Epithelial cell of prostate (primary cell): ENCODE measurements at regions not wholly inside any gene's neighbourhood (a gene's known extent, or its start where the extent isn't known, plus 50 kb on each side); places are given as distances from the start of the nearest gene placed in this dataset.

Experiments used
- DNase-seq: peaks from one replicate; pipeline ENCODE4 v3.0.0-alpha.2; 2011; ENCODE audit warnings: low read depth, low spot score
- H3K27ac ChIP-seq: fragments of 450-650 bp; 2 replicates; pipeline ENCODE4 v1.5.1; 2017; ENCODE audit warnings: mild to moderate bottlenecking

DNA sequence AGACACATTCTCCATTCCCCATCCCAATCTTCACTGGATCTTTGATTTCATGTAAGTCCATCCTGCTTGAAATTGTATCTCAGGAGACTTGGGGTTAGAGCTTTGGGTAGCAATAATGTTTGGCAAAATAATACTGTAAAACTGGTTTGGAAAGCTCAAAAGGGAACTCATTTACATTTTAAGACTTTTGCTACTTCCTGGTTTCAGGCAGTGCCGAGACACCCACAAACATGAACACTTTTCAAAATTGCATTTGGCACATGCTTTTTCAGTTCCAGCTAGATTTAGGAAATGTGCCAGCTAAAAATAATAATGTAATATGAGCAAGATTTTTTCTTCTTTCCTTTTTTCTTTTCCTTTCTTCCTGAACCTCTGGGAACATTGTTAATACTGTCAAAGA is 145.7 kb upstream of the CBLB start:
- H3K27ac ChIP-seq, result peak overlapping the region; percentile 92

DNA sequence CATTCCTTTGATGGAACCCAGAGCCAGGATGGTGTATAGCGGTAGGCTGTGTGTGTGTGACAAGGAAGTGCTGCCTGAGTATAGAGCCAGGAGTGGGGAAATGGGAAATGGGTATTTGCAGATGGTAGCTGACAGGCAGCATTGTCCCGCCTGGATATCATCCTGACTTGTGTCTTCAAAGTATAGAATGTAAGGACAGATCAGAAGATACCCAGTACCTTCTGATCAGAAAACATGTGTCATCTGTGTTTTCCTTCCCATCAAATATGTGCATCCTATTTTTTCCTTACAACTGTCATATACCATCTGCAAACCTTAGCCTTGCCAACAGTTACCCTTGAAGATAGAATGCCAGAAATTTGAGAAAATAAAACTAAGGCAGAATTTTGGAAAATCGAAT is 146.2 kb upstream of the CBLB start:
- no peak for DNase-seq
- H3K27ac ChIP-seq, result peak overlapping the region; percentile 92

More for the DNA sequence above, 145.7 kb upstream of the CBLB start:
- no peak for DNase-seq

DNA sequence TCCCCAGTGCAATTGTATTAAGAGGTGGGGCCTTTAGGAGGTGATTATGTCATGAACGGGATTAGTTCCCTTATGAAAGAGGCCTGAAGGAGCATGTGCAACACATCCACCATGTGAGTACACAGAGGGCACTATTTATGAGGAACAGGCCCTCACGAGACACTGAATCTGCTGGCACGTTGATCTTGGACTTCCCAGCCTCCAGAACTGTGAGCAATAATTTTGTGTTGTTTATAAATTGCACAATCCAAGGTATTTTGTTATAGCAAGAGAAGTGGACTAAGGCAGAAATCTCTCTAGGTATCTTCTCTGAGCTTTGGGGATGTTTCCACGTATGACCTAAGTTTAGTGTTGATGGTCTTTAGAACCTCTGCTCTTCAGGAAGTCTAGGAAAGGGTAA is 149.3 kb upstream of the CBLB start:
- no peak for DNase-seq
- H3K27ac ChIP-seq, result no peak overlapping the region

- H3K27ac ChIP-seq, result no peak overlapping the region
- no peak for DNase-seq
These were observed 150.2 kb upstream of the CBLB start for GRCh38 chr3:106018929-106019550.

GRCh38 chr3:106022913-106023312 is 154.1 kb upstream of the CBLB start:
- DNase-seq, result no peak
- H3K27ac ChIP-seq, result peak overlapping the region; percentile 74

DNA sequence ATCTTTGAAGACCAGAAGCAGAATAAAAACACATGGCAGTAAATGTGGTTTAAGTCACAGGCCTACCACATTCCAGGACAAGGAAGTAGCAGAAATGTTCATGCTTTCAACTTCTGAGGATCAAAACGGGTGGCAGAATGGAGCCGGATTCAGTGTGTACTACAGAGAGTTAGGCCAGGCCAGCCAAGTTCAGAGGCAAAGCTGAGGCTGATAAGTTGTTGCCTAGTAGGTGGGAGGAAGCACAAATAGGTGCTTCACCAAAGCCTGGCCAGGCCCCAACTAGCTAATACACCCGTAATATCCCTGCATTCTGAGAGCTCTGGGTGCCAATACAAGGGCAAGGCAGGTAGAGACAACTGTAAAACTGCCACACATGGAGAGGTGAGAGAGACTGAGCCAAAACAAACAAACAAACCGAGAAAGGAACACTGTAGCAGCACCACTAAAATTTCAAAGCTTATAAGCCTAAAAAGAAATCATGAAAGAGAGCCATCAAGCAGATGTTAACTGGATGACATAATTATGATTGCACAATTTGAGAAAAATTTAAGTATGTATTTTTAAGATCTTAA is 156.4 kb upstream of the CBLB start:
- peak overlapping the region; percentile 74 for H3K27ac ChIP-seq
- DNase-seq, result no peak

GRCh38 chr3:106029954-106030626 is 161.3 kb upstream of the CBLB start:
- H3K27ac ChIP-seq, result peak overlapping the region; percentile 71

GRCh38 chr3:106030627-106030963 is 161.8 kb upstream of the CBLB start:
- DNase-seq, result no peak
- peak overlapping the region; percentile 71 for H3K27ac ChIP-seq

More at GRCh38 chr3:106029954-106030626, 161.3 kb upstream of the CBLB start:
- no peak for DNase-seq

- no peak for DNase-seq
- no peak overlapping the region for H3K27ac ChIP-seq
These were observed 163.7 kb upstream of the CBLB start for GRCh38 chr3:106032479-106032878.

DNA sequence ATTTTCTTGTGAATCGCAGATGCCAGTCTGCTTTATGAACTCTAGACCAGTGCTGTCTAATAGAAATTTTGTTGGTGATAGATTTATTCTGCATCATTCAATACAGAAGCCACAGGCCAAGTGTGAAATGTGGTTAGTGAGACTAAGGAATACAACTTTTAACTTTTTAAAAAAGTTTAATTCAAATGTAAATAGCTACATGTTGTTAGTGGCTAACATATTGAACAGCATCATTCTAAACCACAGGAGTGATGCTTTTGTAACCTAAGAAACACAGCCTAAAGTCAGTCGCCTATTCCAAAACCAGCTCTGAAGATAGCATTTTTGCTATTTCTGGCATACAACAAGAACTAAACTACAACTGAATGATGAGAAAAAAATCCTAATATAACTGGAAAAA is 164.8 kb upstream of the CBLB start:
- no peak overlapping the region for H3K27ac ChIP-seq
- no peak for DNase-seq

- no peak overlapping the region for H3K27ac ChIP-seq
- DNase-seq, result peak; percentile 44
These were observed 165.5 kb upstream of the CBLB start for GRCh38 chr3:106034313-106034712.

- DNase-seq, result no peak
- H3K27ac ChIP-seq, result no peak overlapping the region
These were observed 166.8 kb upstream of the CBLB start for GRCh38 chr3:106035619-106036018.

GRCh38 chr3:106036696-106037095 is 167.9 kb upstream of the CBLB start:
- DNase-seq, result no peak
- H3K27ac ChIP-seq, result no peak overlapping the region

DNA sequence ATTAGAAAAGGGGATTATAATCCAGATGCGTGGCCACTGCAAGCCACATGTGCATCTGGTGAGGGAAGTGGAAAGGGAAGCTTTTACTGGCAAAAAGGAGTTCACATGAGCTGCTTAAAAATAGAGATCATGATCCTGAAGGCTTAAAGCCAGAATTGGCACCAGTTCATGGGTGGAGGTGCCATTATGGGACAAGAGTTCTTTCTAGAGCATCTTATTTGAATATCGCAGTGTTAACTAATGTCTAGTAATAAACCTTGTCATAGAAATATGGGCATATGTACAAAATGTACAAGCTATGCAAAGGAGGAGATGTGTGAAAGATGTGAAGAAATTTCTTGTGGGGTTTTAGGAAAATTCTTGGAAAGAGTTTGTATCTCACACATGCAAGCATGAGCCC is 178.4 kb upstream of the CBLB start:
- DNase-seq, result no peak
- H3K27ac ChIP-seq, result no peak overlapping the region

DNA sequence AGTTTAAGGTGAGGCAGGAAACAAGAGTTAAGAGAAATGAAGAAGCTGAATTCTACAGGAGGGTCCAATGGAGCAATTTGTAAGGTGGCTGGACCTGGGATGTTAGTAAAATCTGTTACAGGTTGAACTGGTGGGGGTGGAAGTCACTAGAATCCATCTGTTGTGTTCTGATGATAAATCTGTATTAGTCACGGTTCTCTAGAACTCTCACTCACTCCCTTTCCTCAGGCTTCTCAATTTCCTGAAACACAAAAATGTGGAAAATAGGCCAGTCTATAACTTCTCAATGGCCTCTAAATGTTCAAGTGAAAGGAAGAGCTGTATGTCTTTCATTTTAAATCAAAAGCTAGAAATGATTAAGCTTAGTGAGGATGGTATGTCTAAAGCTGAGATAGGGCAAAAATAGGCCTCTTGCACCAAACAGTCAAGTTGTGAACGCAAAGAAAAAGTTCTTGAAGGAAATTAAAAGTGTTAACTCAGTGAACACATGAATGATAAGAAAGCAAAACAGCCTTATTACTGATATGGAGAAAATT is 180.2 kb upstream of the CBLB start:
- H3K27ac ChIP-seq, result no peak overlapping the region
- no peak for DNase-seq

- DNase-seq, result no peak
These were observed 181.0 kb upstream of the CBLB start for GRCh38 chr3:106049821-106050220.

GRCh38 chr3:106056931-106057330 is 188.1 kb upstream of the CBLB start:
- H3K27ac ChIP-seq, result no peak overlapping the region
- DNase-seq, result no peak

More at GRCh38 chr3:106049821-106050220, 181.0 kb upstream of the CBLB start:
- no peak overlapping the region for H3K27ac ChIP-seq

DNA sequence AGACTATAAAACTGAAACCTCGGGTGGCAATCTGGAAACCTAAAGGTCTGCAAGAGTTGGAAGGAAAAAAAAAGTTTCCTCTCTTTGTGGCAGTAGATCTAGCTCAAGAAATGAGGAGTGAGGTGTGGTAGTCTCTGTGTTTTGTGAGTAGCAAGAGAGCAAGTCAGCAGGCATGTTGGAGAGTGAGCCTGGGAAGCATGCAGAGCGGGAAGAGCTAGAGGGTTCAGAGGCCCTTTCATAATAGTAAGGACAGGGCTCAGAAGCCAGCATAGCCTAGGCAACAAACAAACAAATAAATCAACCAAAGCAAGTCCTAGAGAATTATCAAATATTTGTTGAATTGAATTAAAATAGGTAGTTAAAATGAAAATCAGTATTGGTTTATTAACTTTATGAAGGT is 189.7 kb upstream of the CBLB start:
- no peak overlapping the region for H3K27ac ChIP-seq
- DNase-seq, result no peak

- DNase-seq, result no peak
- no peak overlapping the region for H3K27ac ChIP-seq
These were observed 191.2 kb upstream of the CBLB start for GRCh38 chr3:106059953-106060517.

GRCh38 chr3:106063909-106064308 is 195.1 kb upstream of the CBLB start:
- no peak for DNase-seq
- no peak overlapping the region for H3K27ac ChIP-seq

DNA sequence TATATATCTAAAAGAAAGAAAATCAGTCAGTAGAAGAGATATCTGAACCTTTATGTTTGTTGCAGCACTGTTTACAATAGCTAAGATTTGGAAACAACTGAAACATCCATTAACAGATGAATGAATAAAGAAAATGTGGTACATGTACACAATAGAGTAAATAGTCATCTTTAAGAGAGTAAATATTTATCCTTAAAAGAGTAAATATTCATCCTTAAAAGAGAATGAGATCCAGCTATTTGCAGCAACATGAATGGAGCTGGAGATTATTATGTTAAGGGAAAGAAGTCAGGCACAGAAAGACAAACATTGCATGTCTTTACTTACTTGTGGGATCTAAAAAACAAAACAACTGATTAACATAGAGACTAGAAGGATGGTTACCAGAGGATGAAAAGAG is 197.0 kb upstream of the CBLB start:
- no peak overlapping the region for H3K27ac ChIP-seq
- DNase-seq, result no peak
